Hepatocyte (in vitro differentiated cells): ENCODE measurements at regions not wholly inside any gene's neighbourhood (a gene's known extent, or its start where the extent isn't known, plus 50 kb on each side); places are given as distances from the start of the nearest gene placed in this dataset.

ENCODE experiments used
- EZH2 ChIP-seq: fragments of 200-600 bp; sonication (generic); IDR thresholded peaks from 2 replicates; pipeline ENCODE4 v1.6.1; 2016; ENCODE audit warnings: antibody characterized with exemption, mild to moderate bottlenecking, borderline replicate concordance
- TF ChIP-seq, protein P1 (sequence below): fragments of 200-600 bp; sonication (generic); IDR thresholded peaks from 2 replicates; pipeline ENCODE4 v1.5.1; 2016; ENCODE audit warnings: antibody characterized with exemption, mild to moderate bottlenecking; ENCODE audit not compliant: poor library complexity

DNA sequence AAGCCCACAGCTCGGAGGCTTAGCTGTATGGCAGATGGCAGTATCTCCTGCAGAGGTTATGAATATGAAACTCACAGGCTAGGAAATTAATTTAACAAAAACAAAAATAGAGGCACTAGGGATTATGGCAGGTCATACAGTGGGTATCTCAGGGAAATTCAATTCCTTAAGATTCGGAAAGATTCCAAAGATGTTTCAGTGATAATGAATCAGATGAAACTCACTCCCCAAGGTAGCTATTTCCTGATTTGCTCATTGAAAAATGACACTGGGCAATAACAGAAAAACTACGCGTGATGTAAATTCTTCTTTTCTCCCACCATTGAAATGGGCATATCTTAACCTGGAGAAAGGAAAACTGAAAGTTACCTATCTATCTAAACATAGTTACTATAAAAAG, 414.1 kb downstream of the STK39 start:
- TF ChIP-seq, protein P1, sequence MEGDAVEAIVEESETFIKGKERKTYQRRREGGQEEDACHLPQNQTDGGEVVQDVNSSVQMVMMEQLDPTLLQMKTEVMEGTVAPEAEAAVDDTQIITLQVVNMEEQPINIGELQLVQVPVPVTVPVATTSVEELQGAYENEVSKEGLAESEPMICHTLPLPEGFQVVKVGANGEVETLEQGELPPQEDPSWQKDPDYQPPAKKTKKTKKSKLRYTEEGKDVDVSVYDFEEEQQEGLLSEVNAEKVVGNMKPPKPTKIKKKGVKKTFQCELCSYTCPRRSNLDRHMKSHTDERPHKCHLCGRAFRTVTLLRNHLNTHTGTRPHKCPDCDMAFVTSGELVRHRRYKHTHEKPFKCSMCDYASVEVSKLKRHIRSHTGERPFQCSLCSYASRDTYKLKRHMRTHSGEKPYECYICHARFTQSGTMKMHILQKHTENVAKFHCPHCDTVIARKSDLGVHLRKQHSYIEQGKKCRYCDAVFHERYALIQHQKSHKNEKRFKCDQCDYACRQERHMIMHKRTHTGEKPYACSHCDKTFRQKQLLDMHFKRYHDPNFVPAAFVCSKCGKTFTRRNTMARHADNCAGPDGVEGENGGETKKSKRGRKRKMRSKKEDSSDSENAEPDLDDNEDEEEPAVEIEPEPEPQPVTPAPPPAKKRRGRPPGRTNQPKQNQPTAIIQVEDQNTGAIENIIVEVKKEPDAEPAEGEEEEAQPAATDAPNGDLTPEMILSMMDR, result no peak
- TF ChIP-seq EZH2, result no peak
